GM12864 (cell line): ENCODE measurements at regions not wholly inside any gene's neighbourhood (a gene's known extent, or its start where the extent isn't known, plus 50 kb on each side); places are given as distances from the start of the nearest gene placed in this dataset.

Experiments
- DNase-seq: peaks from one replicate; pipeline ENCODE4 v3.0.0-alpha.2; 2011; ENCODE audit warnings: low read depth
- H3K4me3 ChIP-seq: 2 replicates; pipeline ENCODE4 v1.5.1; 2011; ENCODE audit warnings: mild to moderate bottlenecking, low read depth, low read length, control low read depth
- CTCF ChIP-seq: IDR thresholded peaks from 2 replicates; pipeline ENCODE4 v1.5.1; 2011; ENCODE audit warnings: low read depth, mild to moderate bottlenecking, moderate library complexity, low read length, control low read depth, inconsistent platforms; ENCODE audit errors: missing control alignments

GRCh38 chr5:3216386-3216785 is 379.2 kb upstream of the IRX1 start:
- DNase-seq = no peak
- H3K4me3 ChIP-seq = no peak overlapping the region
- TF ChIP-seq CTCF = no peak

GRCh38 chr5:3214838-3215374 is 380.7 kb upstream of the IRX1 start:
- TF ChIP-seq CTCF = no peak
- no peak overlapping the region for H3K4me3 ChIP-seq
- no peak for DNase-seq

- no peak overlapping the region for H3K4me3 ChIP-seq
- no peak for DNase-seq
- TF ChIP-seq CTCF = no peak
Observed at GRCh38 chr5:3214396-3214795, 381.2 kb upstream of the IRX1 start.

- TF ChIP-seq CTCF = no peak
- H3K4me3 ChIP-seq = no peak overlapping the region
- no peak for DNase-seq
Observed at GRCh38 chr5:3212869-3213268, 382.8 kb upstream of the IRX1 start.

- DNase-seq = no peak
- H3K4me3 ChIP-seq = no peak overlapping the region
- no peak for TF ChIP-seq CTCF
Observed at GRCh38 chr5:3210531-3210930, 385.1 kb upstream of the IRX1 start.

GRCh38 chr5:3209918-3210317 is 385.7 kb upstream of the IRX1 start:
- no peak for DNase-seq

More at GRCh38 chr5:3209918-3210317, 385.7 kb upstream of the IRX1 start:
- no peak for TF ChIP-seq CTCF
- H3K4me3 ChIP-seq = no peak overlapping the region
